NT2/D1 (cell line): ENCODE measurements at regions not wholly inside any gene's neighbourhood (a gene's known extent, or its start where the extent isn't known, plus 50 kb on each side); places are given as distances from the start of the nearest gene placed in this dataset.

Experiments used
- SUZ12 ChIP-seq: IDR thresholded peaks from 2 replicates; pipeline ENCODE4 v1.6.1; 2011; ENCODE audit not compliant: insufficient read length, insufficient read depth; ENCODE audit errors: extremely low read depth
- YY1 ChIP-seq: IDR thresholded peaks from 2 replicates; pipeline ENCODE4 v1.6.1; 2011; ENCODE audit not compliant: insufficient read length, insufficient read depth

DNA sequence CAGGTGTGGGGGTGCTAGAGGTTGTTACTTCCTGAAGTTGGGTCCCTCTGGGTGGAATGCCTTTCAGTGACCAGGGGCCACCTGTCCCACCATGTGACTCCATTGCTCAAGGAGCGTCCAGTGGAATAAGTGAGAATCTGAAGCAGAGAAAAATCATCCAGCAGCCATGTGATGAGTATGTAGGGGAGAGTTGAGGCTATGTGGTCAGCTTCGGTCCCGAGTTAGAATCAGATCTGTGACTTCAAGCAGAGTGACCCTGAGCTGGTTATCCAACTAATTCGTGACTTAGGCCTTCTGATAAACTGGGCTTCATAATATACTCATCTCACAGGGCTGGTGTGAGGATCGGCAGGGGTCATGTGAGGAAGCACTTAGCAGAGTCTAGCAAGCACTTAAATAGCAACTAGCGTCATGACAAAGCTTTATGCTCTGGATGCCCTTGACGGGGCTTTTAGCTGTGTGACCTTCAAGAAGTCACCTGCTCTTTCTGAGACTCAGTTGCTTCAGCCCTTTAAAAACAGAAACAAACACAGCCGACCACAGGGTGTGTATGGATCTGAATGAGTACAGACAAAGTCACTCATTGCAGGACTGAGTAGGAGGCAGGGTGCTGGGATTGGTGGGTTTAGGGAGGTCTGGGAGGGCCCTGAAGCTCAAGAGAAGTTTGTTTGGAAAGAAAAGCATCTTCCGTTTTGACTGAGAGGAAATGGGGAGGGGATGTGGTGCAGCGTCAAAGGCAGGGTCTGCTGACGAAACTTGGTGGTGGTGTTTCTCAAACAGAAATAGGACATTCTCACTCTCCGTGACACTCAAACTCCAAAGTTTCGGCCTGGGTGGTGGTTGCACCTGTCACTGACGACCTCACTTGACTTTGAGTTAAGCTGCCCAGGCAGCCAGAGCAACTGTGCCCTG, 264.0 kb upstream of the CXCR4 start:
- TF ChIP-seq SUZ12: no peak
- TF ChIP-seq YY1: no peak
